NB4 (cell line): ENCODE measurements at regions not wholly inside any gene's neighbourhood (a gene's known extent, or its start where the extent isn't known, plus 50 kb on each side); places are given as distances from the start of the nearest gene placed in this dataset.

Source experiments
- CTCF ChIP-seq: IDR thresholded peaks from one replicate; pipeline ENCODE4 v1.5.1; 2012; ENCODE audit warnings: low read depth, low read length
- MAX ChIP-seq: IDR thresholded peaks from 2 replicates; pipeline ENCODE4 v1.6.1; 2011; ENCODE audit warnings: low read depth, low read length
- POLR2A ChIP-seq: IDR thresholded peaks from 2 replicates; pipeline ENCODE4 v1.6.1; 2011; ENCODE audit warnings: mild to moderate bottlenecking; ENCODE audit not compliant: insufficient read length; ENCODE audit errors: extremely low read depth

- no peak for TF ChIP-seq CTCF
- TF ChIP-seq POLR2A, result no peak
- TF ChIP-seq MAX, result no peak
Measured at GRCh38 chr7:138267934-138268333, 191.7 kb downstream of the AKR1D1 start.
